ENCODE measurements at regions not wholly inside any gene's neighbourhood (a gene's known extent, or its start where the extent isn't known, plus 50 kb on each side); places are given as distances from the start of the nearest gene placed in this dataset.

GRCh38 chr7:16084875-16085274 is 336.5 kb downstream of the CRPPA start:
- DNase-seq, result no peak

GRCh38 chr7:16084370-16084769 is 337.0 kb downstream of the CRPPA start:
- DNase-seq, result no peak

DNA sequence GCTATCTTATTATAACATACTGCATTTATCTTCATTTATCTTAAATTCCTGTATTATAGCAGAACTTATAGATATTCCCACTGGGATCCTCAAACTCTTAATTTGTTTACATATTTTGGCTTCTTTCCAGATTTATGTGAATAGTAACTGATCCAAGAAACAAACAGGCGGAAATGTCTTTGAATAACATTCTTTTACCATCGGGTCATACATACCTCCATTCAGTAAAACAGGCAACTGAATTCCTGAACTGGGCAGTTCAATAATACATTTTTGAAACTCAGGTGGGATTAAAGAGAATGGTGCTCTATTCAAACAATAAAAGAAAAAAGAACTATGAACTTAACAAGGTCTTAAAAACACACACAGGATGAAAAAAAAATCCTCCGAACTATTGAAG is 337.4 kb downstream of the CRPPA start:
- DNase-seq, result peak in 1 of 2 experiments; percentile 57

DNA sequence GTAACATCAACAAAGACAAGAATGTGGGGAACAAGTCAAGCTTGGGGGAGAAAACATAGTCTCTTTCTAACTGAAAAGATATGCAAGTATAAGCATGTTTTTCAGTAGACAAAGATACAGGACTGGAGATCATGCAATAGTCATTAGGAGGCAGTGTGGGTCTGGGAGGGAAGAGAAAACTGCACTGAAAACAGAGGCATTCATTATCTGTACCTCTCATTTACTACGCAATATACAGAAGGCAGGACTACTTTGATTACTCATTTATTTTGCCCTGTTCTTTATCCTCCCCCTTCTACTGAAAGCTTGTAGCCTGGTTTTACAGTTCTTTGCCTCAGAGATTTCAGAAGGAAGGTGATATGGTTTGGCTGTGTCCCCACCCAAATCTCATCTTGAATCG is 341.2 kb downstream of the CRPPA start:
- no peak for DNase-seq

DNA sequence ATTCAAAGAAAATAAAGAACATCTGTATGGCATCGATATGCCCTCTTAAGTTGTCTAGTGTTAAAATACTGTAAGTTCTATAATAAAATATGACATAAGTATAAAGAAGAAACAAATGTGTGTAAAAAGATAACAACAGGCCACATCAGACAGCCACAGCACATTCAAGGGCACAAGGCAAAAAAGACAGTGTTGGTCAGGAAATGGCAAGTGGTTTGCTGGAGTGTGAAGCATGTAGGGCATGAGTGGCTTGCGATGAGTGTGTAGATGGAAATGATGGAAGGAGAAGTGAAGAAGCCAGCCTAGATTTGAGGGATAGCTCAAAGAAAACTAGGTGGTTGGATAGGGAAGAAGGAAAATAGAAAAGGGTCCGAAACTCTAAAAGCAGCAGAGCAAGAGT is 341.6 kb downstream of the CRPPA start:
- DNase-seq, result no peak

DNA sequence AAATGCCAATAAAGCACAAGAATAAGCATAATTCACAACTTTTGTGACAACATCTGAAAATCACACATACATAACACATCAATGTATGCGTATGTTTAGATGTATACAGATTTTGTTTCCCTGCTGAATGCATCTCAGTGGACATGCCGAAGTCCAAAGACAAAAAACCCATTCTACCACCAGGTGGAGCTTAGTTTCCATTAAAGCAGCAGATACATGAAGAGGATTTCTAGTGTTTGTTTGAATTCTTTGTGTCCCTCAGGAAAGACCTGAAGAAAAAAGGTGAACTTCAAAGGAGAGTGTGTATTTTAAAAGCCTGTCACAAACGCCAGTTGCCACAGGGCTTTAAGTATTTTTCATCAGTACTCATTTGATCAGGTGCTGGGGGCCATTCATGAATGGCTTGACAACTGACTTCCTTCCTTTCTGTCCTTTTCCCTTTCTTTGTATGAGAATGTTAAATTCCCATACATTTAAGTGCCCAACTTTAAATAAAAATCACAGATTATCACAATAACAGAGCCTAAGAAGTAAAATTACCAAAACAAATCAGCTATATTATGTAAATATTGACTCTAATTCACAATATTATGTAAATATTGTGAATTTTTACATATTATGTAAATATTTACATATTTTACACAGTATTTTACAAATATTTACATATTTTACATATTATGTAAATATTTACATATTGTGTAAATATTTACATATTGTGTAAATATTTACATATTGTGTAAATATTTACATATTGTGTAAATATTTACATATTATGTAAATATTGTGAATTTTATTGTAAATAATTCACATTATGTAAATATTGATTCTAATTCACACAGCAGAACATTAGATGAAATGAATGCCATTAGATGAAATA is 343.0 kb downstream of the CRPPA start:
- DNase-seq, result peak; percentile 5 to 70

- peak; percentile 11 to 81 for DNase-seq
These were observed 350.0 kb downstream of the CRPPA start for GRCh38 chr7:16071246-16071857.

DNA sequence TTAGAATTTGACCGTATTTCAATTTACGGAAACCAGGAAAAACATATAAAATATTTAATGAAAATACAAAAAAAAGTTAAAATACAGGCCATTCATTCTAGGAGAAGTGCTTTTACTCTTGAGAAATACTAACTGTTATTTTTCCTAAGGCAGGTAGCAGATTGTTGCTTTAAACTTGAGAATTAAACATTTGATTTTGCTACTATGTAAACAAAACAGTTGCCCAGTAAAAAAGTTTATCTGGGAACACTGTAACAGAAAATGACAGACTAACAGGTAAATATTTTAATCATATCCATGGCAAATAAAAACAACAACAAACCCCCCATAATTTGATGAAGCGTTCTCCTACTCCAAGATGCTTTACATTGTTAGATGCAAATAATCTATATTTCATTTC is 350.5 kb downstream of the CRPPA start:
- DNase-seq, result no peak

- DNase-seq, result peak in 1 of 2 experiments; percentile 4
These were observed 351.3 kb downstream of the CRPPA start for GRCh38 chr7:16069998-16070397.

GRCh38 chr7:16068183-16068582 is 353.2 kb downstream of the CRPPA start:
- DNase-seq, result no peak

DNA sequence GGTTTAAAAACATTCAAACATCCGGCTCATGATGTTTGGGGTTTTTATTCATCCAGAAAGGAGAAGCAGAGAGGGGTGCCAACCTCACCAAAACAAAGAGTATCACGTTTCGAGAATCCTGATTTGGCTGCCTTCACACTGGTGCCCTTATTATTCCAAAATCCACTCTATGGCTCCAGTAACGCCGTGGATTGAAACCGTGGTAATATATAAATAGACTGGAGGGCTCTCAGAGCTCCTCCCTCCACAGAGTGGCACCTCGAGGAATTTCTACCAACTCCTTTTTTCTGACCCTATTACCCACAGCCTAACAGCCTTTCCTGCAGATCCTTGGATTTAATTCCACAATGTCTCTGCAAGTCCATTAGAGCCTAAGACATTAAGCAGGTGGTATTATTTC is 353.6 kb downstream of the CRPPA start:
- no peak for DNase-seq

DNA sequence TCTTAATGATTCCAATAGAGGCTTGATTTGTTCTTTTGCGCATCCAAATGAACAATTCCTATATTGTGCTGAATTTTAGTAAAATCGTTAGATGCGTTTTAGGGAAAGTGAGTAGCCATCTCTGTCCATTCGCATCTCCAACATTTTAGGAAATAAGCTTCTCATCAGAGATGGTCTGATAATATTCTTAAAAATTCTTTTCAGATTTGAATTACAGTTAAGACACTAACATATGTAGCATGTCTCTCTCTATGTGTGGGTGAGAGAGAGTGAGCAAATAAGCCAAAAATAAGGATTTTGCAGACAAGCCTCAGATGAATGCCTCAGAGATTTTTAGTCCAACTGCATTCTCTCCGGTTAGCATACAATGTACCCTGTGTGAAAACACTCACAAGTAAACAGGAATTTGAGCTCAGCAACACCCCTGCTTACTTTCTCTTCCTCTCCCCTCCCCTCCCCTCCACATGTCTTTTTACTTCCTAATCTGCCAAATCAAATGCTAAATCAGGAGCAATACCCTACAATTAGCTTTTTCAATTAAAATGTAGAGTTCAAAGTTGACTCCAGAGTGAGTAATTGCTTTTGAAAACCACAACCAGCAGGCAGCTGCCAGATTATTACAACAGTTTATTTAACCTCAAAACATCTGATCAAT is 354.4 kb downstream of the CRPPA start:
- no peak for DNase-seq

DNA sequence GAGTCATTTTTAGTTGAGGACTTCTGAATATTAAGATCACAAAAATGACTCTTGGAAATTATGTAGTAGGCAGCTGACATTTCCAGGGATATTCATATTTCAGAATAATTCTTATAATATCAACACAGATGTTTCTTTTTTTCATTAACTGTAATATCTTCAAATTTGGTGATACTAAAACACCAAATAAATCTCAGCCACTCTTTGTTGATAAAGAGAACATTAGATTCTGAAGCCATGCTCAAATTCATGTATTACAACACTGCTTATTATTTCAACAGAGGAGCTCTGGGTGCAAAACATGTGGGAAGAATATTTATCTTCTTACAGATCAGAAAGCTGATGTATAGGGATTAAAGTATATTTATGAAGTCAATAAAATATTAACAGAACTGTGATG is 355.4 kb downstream of the CRPPA start:
- no peak for DNase-seq

DNA sequence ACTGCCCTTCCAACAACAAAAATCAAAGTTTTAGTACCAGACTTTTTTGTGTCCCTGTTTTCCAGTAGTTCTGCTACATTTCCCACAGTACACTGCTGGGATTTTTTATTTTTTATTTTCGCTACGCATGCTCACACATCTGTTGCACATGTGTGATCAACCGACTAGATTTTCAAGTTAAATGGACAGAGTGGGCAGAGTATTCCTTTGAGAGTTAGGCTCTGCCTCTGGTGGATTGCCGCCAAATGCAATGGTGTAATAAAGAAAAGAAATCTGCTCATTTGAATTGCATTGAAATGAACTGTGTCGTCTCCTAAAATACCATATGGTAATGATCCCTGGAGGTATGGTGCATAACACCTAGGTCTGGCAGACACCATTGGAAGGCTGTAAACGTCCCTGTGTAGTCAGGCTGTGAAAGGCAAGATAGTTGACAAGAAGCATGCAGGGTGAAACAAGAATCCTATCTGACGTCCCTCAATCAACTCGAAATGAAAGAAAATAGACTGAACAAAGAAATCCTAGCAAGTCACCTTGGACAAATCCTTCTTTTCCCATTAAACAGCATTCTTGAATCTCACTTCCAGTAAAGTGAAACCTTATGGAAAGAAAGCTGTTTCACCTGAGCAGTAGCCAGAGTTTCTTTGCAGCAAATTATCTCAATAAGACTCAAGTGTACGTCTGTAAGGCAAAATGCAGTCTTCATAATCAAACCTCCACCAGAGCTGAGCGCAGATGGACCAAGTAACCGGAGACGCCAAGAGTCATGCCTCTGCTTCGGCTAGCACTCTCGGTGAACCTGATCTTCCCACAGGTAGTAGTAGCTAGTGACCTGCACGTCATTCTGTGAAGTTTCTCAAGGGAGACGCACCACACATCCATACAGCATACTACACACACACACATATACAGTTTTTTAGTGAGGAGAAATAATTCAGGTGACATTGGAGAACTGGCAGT is 357.3 kb downstream of the CRPPA start:
- no peak for DNase-seq

DNA sequence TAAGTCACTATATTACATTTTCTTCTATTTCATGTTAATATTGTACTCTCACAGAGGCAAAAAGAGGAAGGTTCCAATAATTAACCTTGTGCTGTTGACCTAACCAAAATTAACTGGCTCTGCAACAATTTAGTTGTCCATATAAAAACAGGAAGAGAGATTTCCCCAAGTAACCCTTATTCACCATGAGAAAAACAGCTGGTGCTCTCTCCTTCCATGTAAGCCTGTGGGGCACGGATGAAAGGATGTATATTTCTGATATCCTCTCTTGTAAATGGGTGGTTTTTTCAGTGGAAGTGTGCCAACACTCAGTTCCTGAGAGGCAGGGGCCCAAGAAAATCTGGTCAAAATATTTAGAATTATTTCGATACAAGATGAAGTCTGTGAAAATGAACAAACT is 358.1 kb downstream of the CRPPA start:
- no peak for DNase-seq

- no peak for DNase-seq
These were observed 359.1 kb downstream of the CRPPA start for GRCh38 chr7:16062269-16062668.

DNA sequence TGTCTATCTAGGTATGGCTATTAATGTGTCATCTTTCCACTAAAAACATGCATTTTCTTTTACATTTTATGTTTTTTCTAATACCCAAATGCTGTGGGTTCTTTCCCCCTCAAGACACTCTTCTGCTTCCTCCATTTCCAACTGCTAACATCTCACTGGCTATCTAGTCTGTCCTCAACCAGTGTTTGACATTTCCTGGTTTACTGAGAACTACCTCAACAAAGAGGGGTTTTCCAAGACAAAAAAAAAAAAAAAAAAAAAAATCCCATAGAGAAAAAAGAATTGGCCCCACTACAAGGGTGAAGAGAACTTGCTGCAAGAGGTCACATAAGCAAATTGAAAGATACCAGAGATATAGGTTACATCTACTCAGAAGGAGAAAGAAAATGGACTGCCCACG is 359.7 kb downstream of the CRPPA start:
- no peak for DNase-seq

GRCh38 chr7:16061011-16061410 is 360.3 kb downstream of the CRPPA start:
- DNase-seq, result no peak

GRCh38 chr7:16060502-16060901 is 360.8 kb downstream of the CRPPA start:
- DNase-seq, result no peak

DNA sequence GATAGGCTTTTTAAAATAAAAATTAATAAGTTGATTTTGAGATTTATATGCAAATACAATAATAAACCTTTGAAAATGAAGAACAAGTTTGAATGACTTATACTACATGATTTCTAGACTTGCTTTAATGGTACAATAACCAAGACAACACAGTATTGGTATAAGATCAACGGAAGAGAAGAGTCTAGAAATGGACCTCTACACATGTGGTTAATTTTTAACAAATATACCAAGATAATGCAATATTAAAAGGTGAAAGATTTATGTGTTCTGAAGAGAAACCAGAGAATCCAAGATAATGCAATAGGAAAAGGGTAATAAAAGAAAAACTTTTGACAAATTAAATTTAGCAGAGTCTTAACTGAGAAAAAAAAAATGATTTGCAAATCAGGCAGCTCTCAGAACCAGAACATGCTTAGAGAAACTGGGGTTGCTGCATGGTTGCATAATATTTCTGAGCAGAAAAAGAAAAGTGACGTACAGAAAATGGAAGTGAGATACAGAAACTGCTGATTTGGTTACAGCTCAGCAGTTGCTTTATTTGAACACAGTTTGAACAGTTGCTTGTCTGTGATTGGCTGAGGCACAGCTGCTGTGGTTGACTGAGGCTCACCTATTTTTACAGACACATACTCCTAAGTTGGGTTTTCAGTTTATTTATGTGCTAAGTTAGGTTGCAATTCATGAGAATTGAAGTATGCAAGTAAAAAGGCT is 365.9 kb downstream of the CRPPA start:
- DNase-seq, result no peak

DNA sequence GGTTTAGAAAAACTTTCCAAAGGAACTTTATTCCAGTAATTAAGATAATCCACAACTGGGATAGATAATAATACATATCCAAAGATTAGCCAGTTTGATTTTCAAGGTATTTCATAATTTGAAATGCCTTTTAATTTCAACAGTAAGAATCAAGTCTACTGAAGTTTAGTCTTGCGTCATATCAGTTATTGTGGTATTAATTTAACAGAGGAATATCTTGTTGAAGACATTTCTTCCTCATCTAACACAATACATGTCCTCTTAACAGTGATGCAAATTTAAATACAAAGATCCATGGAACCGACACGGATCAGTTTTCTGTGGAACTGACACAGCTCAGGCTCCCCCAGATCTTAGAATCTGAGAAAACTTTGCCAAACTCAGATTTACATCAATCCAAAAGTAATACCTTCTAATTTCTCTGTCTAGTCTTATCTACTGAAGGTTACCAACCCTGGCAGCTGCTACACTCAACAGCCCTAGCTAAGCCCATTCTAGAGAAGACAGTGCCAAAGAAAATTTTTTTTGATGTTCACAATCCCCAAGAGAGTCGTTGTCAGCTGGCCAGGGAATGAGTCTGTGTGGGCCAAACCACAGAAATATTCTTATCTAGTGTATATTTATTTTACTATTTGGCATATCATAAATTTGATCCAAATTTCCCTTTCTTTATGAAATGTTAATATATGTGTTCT is 365.2 kb upstream of the MEOX2 start:
- DNase-seq, result no peak

- DNase-seq, result no peak
These were observed 359.6 kb upstream of the MEOX2 start for GRCh38 chr7:16046041-16046440.

Data from SW 1271 (cell line).